HG03066 (cell line): ENCODE measurements at regions not wholly inside any gene's neighbourhood (a gene's known extent, or its start where the extent isn't known, plus 50 kb on each side); places are given as distances from the start of the nearest gene placed in this dataset.

Source experiments
- ATAC-seq: cut with Tn5 transposase; IDR thresholded peaks from one replicate; pipeline ENCODE4 v1.9.1; 2021; ENCODE audit warnings: low read depth; ENCODE audit not compliant: unreplicated experiment

DNA sequence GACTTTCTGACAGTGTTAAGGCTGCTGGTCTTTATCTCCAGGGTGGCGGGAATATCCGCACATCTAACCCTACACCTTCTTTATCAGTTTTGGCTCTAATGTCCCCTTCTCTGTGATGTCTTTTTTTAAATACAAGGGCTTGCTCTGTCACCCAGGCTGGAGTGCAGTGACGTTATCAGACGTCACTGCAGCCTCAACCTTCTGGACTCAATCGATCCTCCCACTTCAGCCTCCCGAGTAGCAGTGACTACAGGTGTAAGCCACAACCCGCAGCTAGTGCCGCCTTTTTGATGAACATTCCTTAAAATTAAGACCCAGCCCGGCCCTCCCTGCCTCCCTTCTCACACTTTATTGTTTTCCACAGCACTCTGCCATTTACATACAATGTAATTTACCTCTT, 120.1 kb upstream of the CDH4 start:
- no peak for ATAC-seq

DNA sequence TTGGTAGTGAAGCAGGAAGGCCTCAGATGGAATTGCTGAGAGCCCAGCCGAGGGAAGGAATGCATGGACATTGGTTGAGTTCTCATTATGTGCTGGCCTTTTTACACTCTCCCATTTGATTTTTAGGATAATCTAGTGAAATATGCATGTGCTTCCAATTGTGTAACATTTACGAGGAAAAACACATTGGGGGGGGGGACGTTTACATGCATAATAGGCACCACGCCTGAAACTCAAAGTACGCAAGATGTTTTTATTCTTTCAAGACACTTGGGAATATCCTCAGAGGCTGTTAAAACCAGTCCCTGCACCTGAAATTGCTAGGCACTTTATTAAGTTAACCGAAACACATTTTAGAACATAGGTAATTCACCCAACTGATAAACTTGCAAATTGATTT, 118.5 kb upstream of the CDH4 start:
- ATAC-seq: no peak

DNA sequence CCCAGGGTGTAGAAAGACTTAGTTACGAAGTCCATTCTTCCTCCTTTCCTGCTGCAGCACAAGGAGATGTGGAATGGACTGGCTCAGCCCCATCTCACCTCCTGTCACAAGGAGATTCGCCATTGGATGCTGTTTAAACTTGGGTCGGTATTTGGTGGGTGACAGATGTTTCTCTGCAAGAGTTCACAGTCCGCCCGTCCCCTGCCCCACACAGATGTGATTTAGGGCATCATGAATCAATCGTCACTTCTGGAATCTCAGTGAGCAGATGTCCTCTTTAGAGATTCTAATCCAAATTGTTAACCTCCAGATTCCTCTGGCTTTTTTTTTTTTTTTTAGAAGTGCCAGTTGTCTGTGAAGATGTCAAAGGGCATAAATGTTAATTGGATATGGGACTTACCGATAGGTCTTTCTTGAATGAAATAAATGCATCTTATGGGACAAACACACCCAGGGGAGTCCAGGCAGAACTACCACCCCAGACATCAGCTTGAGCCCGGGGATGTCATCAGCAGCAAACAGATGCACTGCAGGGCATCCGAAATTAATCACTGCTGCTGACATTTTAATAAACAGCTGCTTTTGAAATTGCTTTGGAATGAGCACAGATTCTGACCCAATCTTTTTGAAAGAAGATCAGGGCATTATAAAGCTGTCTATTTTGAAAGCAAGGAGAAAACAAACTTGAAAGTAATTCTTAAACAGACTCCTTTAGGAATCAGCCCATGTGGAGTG, 117.6 kb upstream of the CDH4 start:
- no peak for ATAC-seq

DNA sequence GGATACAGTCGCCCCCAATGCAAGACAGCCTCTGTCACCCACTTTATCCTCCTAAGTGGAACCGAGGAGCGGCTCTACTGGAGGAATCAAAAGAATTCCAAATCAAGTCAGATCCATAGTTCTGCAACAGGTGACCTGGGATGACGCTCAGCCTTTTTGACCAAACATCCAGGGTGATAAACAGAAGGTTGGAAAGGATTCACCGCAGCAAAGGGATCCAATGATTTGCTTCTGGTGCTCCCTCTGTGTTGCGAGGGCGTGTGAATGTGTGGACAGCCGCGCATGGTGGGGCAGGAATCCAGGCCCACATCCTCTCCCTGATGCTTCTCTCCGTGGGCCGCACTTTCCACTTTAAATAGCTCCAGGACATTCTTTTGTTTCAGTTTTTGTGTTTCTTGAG, 116.8 kb upstream of the CDH4 start:
- ATAC-seq: no peak

DNA sequence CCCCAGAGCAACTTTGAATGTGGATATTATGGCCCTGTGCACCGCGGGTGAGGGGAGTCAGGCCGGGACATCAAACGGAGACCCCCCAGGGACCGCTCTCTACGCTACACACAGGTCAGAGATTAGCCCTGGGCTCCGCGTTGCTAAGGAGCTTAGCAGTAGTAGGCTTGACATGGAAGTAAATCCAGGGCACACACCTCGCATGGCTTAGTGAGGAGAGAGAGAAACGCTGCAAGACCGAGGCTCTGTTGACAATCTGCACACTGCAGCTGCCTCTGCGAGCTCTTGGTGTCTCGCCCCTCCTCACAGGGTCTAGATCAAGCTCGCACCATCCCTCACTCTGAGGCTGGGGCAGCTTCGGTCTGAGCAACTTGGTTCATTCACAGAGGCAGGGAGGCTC, 116.1 kb upstream of the CDH4 start:
- ATAC-seq: no peak

DNA sequence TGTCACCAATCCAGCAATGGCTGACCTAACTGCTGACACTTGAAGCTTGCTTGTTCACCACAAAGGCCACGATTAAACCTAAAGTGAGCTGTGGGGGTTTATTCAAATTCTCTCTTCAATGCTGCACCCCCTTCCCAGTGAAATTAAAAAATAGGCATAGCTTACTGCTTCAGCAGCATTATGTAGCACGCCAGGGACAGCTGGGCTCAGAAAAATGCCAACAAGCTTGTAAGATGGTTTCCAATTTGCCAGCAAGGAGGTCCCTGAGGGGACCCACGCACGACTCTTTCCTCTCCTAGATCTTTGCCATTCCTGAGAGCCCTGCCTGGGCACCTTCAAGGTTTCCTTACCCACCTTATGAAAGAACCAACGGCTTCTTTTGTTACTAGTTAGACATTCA, 113.5 kb upstream of the CDH4 start:
- no peak for ATAC-seq

DNA sequence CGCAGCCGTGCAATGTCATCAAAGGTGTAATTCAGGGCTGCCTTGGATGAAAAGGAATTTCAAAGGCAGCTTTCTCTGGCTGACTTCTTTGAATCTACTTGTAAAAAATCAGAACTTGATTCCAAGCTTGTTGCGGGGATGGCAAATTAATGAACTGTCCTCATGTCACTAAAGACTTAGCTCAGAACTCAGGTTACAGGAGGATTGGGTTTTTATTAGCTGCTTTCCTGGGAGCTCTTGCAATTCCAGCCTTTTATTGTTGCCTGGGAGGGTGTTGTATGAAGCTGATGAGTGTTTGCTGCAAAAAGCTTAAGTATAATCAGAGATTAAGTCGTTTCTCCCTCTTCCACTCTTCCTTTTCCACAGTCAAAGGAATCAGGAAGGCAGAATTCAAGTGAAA, 113.0 kb upstream of the CDH4 start:
- ATAC-seq: no peak

DNA sequence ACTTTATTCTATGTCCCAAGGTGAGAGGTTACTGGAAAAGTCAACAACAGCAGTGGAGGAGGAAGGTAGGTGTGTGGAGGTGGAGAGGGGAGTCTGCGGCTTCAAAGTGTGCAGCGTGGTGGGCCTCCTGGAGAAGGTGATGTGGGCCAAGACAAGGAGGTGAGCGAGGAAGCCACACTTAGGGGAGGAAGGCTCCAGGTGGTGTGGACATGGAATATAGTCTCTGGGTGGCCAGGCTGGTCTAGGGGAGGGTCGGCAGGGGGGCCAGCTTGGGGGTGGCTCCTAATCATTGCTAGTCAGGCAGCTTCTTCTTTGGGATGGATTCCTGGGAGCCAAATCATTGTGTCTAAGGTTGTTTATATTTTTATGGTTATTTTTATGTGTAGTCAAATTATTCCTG, 111.5 kb upstream of the CDH4 start:
- no peak for ATAC-seq

DNA sequence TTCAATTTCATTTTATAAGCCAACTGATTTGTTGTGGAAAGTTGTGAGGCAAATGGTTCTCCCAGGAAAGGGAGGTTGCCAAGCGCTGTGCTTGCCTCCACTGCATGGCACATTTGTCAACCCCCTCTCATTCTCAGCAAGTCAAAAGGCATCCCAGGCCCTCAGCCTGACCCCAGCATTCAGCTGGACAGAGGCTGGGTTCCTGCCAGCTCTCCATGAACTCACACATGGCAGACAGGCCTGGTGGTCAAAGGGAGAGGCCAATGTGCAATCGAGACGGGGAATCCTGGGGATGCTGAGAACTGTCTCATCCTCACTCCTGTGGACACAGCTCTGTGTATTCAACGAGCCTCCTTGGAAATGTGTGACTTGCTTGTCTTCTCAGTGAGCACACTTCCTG, 106.0 kb upstream of the CDH4 start:
- no peak for ATAC-seq

DNA sequence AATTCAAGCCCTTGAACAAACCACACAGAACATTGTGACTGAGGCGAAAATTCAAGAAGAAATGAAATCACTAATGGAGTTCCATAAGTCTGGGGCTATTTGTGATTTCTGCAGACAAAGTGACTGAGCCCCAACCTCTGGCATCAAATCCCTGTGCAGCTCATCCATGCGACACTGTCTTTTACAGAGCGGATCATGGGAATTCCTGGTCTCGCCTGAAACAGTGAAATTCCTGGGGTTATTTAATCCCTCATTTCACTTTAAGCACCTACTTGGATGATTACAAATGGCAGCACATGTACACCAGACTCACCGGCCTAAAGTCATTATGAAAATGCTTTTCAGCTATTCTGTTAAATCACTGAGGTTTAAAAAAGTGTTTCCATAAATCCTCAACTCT, 102.4 kb upstream of the CDH4 start:
- ATAC-seq: no peak

DNA sequence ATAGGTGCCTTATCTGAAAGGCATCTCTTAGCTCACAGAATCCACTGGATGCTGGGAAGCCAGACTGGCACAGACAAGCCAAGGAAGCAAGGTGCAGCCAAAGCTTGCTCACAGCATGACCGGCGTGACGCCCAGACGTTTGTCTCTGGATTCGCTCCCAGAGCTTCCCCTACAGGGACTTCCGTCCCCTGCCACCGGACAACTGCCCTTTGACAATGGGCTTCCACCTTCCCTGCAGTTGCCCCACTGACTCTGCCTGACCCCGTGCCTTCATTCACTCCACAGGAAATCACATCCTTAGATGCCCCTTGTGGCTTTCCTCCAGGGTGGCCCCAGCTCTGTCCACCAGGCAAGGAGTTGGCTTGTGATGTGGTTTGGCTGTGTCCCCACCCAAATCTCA, 94.8 kb upstream of the CDH4 start:
- ATAC-seq: no peak

DNA sequence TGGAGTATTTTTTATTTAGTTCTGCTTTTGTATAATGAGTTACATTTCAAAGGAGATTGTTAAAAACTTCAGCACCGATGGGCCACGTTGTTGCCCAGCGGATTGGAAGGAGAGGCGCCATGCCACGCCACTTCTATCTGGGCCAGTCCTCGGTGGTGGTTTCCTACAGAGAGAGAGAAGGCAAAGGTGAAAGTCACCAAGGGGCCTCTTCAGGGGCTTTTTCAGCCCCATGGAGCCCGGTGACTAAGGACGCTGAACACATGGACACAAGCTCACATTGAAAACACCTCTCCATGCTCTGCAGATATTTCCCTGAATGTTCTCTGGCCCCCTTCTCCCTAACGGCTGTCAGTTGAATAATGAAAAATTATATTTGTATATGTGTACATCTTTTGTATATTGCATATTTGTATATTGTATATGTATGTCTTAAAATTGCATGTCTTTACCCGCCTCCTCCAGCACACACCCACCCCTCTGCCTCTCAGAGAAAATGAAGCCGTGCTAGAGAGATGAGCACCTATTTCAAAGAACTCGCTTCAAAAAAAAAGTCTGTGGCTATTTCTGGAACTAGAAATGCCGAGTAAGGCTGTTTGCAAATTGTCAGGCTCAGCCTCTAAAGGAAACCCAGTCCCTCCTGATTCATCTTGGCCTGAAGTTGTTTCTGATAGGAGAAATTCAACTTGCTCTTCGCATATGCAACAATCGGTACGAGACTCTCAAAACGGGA, 91.9 kb upstream of the CDH4 start:
- ATAC-seq: no peak

DNA sequence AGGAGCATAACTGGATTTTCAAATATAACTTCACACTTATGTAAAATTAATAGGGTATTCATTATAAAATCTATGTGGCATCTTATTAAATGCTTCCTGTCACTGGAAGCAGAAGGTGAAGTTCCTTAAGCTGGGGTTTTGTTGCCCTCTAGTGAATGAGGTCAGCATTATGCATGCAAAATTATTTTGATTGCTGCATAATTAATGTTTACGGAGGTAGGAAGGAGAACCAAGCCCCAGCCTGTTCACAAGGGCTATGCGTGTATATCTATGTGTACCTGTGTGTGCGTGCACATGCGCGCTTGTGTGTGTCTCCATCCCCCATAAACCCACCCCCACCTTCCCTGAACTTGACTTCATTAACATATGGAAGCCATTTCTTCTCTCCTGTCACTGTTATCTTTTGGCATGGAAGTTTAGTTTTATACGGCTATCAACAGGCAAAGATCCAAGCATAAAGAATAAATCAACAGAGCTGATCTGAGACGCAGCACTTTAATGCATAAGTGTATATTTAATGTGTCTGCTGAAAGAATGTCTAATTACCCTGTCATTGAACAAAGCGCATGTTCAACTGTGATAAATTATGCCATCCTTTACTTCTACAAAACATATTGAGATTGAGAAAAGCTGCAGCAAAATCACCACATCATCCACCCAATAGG, 90.2 kb upstream of the CDH4 start:
- ATAC-seq: no peak

DNA sequence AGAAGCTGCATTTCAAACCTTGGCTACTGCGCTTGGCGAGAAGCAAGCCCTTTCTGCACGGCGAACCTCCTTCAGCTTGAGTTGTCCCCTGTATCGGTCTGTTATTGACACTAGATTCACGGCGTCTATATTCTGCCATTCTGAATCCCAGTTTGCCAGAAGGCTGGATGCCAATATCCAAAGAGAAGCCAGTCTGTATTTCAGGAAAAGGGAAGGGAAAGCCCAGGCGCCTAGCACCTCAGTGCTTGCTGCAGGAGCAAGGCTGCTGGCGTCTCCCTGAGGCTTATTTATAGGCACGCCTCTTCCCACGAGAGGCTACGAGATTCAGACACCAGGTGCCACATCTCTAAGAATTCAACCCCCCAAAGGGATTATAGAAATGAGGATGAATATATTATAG, 89.6 kb upstream of the CDH4 start:
- ATAC-seq: no peak

DNA sequence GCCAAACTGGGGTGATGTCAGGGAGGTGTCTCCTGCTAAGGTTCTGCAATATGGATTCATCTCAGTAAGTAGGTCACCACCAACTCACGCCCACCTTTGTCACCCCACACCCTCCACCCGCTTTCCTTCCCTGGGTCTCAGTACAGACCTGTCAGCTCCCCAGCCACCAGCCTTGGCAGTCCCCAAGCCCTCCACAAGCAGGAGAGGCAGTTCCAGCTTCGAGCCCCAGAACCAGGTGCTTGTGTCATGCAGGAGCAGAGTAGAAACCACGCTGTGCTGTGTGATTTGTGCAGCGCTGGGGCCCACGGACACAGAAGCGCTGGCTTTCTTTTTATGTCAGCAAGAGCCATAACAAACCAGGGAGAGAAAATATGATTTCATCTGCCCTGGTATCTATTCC, 89.0 kb upstream of the CDH4 start:
- no peak for ATAC-seq

DNA sequence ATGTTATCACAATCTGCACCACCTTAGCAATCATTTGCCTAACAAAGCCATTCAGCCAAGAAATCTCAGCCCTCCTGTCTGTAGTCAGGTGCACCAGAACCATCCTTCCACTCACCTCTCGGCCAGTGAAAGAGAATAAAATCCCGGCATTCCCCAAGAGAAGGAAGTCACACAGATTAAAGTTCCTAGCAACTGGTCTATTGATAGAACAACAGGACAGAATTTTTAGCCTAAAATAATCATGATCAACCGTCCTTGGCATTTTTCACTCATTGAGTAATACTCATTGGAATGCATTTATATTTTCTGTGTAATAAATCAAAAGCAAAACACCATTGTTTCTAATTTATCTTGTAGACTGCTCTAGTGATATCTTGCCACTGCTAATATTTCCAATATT, 85.7 kb upstream of the CDH4 start:
- no peak for ATAC-seq

DNA sequence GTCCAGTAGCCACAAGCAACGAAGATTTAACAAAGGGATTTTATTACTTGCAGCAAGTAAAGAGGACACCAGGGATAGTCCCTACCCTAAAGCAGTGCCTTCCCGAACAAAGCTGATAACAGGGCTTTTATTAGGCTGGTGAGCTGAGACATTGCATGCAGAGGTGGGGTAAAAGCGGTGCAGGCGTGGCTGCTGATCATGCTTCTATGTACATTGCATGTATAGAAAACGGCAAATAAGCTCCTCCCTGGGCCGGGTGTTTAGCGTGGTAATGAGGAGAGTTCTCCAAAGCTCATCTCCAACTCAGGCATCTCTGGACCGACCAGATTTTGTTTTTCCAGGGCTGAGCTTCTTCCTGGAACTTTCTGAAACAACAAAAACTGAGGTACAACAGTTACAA, 83.5 kb upstream of the CDH4 start:
- ATAC-seq: no peak

DNA sequence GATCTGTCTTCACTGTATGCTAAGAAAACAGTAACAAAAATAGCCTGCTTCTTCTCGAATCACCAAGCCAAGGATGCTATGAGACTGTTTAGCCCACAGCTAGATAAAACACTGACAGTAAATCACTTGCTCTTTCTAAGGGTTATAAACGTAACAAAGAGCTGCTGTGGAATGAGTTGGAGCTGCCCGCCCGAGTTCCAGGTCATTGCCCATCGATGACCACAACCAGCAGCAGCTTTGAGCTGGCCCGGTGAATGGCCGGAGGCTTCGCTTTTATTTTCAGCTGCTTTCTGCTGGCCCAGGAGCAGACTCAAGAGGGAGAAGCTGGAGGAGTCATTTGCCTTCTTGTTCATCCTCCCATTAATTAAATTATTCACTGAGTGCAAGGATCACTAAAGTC, 82.2 kb upstream of the CDH4 start:
- no peak for ATAC-seq

DNA sequence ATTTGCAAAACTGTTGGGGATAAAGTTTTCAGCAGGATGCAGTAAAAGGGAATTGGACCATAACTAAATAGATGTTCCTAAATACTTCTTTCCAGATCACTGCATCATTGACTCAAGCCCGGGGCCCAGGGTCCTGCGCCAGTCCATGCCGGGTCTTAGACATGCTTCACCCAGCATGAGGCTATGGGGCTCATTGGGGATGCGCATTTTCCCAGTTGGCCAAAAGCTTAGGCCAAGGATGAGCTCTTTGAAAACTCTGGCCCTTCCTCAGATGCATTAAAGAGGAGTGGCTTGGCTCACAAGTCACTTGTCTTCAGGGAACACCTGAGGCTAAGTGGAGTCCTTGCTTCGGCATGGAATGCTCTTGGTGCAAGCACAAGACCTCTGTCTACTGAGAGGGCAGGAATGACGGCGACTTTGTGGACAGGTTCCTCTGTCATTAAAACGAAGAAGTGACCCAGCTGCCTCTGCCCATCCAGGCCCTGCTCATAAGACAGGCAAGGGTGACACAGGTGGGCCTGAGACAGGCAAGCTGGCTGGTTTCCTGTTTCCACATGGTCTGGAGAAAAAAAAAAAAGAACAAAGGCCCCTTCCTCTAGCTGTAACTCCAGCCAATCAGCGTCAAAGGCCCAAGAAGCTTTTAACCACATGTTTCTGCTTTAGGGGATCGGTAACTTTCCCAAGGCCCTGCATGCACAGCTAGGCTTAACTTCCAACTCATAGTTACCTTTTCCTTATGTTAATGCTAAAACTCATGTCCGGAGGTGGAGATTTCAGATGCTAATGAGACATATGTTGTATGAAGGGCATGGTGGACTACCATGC, 81.4 kb upstream of the CDH4 start:
- ATAC-seq: no peak

DNA sequence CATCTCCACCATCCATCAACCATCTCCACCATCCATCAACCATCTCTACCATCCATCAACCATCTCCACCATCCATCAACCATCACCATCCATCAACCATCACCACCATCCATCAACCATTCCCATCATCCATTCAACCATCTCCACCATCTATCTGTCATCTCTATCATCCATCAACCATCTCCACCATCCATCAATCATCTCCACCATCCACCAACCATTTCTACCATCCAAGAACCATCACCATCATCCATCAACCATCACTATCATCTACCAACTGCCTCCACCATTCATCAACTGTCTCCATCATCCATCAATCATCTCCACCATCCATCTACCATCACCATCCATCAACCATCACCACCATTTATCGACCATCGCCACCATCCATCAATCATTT, 78.8 kb upstream of the CDH4 start:
- no peak for ATAC-seq
